HG02678 (cell line): ENCODE measurements at regions not wholly inside any gene's neighbourhood (a gene's known extent, or its start where the extent isn't known, plus 50 kb on each side); places are given as distances from the start of the nearest gene placed in this dataset.

Source experiments
- ATAC-seq: cut with Tn5 transposase; IDR thresholded peaks from one replicate; pipeline ENCODE4 v1.9.1; 2021; ENCODE audit warnings: mild to moderate bottlenecking, moderate library complexity; ENCODE audit not compliant: unreplicated experiment

DNA sequence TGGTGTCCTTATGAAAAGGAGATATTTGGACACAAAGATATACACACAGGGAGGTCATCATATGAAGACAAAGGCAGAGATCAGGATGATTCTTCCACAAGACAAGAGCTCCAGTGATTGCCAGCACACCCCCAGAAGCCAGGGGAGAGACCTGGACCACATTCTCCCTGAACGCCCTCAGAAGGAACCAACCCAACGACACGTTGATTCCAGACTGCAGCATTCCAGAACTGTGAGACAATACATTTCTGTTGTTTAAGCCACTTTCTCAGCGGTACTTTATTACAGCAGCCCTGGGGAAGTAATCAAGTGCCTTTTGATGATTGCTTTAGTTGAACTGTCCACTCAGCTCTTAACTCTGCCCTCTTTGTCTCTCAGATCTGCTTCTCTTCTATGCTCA is 285.5 kb upstream of the SMARCA2 start:
- no peak for ATAC-seq

- ATAC-seq = no peak
Measured at GRCh38 chr9:1732670-1733069, 282.5 kb upstream of the SMARCA2 start.

DNA sequence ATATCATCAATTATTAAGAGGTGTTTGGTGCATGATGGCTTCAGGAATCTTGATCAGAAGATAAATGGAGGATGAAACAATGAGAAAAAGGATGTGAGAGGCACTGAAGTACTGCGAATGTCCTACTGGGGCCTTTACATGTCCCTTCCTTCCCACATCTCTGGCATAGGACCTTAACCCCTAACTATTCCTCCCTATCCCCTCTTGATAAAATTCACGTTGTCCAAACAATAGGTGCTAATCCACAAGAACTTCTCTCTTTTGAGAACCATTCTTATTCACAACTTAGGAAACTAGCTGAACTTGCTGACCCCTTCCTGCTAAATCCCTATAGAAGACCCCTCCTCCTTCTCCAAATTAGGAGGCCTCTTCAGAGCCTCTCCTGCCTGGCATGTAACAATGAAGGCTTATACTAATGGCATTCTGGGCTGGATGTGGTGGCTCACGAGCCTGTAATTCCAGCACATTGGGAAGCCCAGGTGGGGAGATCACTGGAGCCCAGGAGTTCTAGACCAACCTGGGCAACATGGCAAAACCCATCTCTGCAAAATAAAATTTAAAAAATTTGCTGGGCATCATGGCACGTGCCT is 276.5 kb upstream of the SMARCA2 start:
- no peak for ATAC-seq

DNA sequence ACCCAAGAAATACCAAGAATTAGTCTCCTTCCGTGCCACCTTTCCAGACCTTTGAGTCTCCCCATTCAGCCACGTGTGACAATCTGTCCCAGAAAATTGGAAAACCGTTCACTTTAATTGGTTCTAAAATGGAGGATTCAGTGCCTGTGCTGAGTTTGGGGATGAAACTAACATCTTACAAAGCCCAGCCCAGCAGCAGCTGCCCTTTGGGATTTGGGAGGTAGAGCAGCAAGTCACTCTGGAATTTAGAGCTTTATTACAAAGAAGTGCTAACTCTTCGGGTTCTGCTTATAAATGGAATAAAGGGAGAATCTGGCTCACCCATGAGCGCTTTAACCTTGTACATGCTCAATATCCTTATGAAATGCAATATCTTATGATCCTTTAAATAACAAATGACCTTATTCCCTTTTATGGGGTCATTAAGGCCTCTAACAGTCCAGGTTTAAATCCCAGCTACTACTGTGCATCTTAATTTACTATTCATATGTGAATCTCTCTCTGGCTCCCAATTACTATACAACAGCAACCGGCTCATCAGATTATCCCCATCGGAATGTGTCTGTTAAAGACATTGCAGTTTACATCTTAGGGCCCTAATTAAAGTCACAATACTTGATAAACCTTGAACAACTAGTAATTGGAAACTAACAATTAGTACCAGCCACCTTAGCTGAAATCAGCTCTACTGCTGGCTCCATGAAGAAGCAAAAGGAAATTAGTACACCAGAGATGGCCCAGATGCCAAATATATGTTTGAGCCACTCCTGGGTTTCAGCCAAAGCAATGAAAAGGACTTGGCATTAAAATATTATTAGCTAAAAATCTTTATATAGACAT is 271.8 kb upstream of the SMARCA2 start:
- ATAC-seq = no peak

GRCh38 chr9:1745980-1746379 is 269.2 kb upstream of the SMARCA2 start:
- no peak for ATAC-seq

- no peak for ATAC-seq
Measured at GRCh38 chr9:1747417-1747967, 267.7 kb upstream of the SMARCA2 start.

DNA sequence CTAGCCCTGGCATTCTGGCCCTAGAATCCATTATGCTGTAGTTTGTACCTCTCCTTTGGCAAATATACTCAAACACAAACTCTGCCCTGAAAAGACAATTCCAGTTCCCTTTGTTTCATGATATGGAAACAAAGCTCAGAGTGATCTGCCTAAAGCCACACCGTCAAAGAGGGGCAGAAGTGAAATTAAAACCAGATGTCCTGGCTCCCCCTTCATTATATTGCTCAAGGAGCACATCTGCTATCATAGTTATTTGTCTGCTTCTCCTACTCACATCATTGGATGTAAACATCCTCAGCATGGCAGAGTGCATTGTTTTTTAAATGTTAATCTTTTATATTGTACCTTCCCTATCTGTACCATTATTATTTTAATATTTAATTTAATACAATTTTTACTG is 266.7 kb upstream of the SMARCA2 start:
- ATAC-seq = no peak

GRCh38 chr9:1757186-1757585 is 258.0 kb upstream of the SMARCA2 start:
- no peak for ATAC-seq

- ATAC-seq = no peak
Measured at GRCh38 chr9:1759009-1759408, 256.1 kb upstream of the SMARCA2 start.

DNA sequence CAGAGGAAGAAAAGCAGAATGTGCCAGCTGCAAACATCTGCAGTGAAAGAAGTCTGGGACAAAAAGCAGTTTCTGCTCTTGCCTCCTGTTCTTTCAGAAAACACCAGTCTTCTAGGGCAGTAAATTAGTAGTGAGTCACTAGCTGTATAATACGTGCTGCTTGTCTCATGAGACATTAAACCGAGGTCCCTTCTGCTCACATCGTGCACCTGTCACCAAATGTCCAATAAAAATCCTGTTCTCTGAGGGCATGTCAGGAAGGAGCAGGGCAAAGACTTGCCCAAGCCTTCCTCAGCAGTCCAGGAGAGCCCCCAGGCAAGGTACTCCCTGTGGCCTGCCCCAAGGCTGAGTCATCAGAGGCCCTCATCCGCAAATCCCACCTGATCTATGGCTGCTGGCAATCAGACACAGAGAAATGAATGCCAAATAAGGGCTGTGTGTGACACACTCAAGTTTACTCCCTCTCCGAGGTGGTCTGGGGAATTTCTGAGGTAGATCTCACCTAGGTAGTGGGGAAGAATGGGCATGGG is 255.3 kb upstream of the SMARCA2 start:
- ATAC-seq = no peak

DNA sequence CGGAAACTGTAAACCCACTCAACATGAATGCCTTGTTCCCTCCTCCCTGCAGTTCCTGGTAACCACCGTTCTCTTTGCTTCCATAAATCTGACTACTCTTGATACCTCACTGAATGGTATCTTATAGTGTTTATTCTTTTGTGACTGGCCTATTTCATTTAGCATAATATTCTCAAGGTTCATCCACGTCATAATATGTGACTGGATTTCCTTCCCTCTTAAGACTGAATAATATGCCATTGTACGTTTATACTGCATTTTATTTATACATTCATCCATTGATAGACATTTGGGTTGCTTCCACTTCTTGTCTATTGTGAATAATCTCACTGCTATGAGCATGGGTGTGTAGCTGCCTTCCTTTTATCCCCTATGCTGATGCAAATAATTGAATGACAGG is 253.3 kb upstream of the SMARCA2 start:
- ATAC-seq = no peak

DNA sequence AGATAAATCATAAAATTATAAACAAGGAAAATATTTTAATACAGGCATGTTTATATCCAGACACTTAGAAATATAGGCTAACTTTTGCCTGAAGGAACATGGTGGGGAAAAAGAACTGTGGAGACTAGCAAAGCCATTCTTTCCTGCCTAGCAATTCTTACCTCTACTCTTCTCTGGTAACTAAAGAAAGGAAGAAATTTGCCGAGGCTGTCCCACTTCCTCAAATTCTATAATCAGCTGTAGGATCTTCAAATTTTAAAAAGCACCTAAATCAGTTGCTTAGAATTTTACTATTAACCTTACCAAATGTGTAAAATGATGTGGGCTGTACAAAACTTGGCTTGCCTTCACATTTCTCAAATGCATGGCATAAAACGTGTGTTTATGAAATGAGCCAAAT is 249.1 kb upstream of the SMARCA2 start:
- ATAC-seq = no peak

- ATAC-seq = no peak
Measured at GRCh38 chr9:1768561-1768960, 246.6 kb upstream of the SMARCA2 start.

DNA sequence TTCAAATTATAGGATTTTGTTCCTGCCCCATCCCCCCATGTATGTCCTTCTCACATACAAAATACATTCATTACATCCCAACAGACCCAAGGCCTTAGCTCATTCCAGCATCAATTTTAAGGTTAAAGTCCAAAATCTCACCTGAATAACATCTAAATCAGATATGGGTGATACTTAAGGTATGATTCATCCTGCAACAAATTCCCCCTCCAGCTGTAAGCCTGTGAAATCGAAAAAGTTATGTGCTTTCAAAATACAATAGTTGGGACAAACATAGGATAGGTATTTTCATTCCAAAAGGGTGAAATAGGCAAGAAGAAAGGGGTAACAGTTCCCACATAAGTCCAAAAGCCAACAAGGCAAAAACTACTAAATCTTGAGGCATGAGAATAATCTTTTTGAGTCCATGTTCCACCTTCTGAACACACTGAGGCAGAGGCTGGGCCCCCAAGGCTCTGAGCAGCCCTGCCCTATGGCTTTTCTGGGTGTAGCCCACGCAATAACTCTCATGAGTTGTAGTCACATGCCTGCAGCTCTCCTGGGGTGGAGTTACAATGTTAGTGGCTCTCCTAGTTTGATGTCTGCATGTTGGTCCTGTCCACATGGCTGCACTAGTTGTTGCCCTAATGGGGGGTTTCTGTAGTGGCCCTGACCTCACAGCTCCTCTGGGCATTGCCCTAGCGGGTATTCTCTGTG is 243.9 kb upstream of the SMARCA2 start:
- no peak for ATAC-seq

- no peak for ATAC-seq
Measured at GRCh38 chr9:1775230-1775629, 239.9 kb upstream of the SMARCA2 start.

GRCh38 chr9:1776668-1777067 is 238.5 kb upstream of the SMARCA2 start:
- no peak for ATAC-seq

- ATAC-seq = no peak
Measured at GRCh38 chr9:1791191-1791590, 224.0 kb upstream of the SMARCA2 start.

GRCh38 chr9:1794547-1795270 is 220.4 kb upstream of the SMARCA2 start:
- no peak for ATAC-seq

DNA sequence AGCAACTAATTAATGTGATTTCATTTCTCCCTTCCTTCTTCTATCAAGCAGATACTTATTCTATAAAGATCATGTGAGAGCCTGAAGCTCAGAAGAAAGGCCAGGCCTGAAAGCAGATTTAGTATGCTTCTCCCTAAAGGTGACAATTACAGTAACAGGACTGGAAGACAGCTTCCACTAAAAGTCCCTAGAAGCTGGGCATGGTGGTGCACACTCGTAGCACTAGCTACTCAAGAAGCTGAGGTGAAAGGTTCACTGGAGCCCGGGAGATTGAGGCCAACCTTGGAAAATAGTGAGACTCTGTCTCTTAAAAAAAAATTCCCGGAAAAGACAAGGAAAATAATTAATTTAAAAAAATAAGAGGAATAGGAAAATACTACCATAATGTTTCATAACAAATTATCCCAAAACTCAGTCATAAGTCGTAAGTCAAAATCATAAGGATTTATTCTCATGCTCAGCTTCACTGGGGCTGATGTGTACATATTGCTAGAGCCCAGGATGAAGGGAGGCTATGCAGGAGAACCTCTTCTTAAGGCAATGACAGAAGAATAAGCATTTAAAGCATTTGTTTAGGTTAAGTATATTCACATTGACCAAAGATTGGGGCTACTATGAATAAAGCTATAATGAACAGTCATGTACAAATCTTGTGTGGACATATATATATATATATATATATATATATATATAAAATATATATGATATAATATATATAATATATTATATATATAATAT is 210.8 kb upstream of the SMARCA2 start:
- no peak for ATAC-seq

DNA sequence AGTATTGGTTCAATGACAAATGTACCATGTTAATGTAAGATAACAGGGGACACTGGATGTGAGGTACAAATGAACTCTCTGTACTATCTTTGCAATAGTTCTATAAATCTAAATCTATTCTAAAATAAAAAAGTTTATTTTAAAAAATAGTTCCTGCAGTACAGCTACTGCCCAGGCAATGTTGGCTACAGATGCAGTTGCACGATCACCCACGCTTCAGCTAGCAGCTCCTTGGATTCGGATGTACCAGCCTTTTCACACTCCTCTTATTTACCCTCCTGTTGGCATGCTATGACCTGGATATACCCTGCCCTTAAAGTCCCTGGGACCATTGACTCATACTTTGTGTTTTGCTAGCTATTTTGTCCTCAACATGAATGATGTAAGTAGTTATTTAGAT is 185.4 kb upstream of the SMARCA2 start:
- no peak for ATAC-seq
